CD4-positive, alpha-beta T cell (primary cell): ENCODE measurements at regions not wholly inside any gene's neighbourhood (a gene's known extent, or its start where the extent isn't known, plus 50 kb on each side); places are given as distances from the start of the nearest gene placed in this dataset.

Source experiments
- ATAC-seq: fragments of 200-7000 bp; cut with Tn5 transposase; one replicate; pipeline ENCODE4 v1.10.0; 2022; ENCODE audit warnings: mild to moderate bottlenecking; ENCODE audit not compliant: poor library complexity
- CTCF ChIA-PET: fragments of 350-600 bp; sonication (Branson Sonifier 250); formaldehyde crosslinking; loops from one replicate; lab custom pipeline; 2021; ENCODE audit warnings: antibody characterized with exemption, inconsistent platforms; lab: Charles Lee
- POLR2A ChIA-PET: fragments of 350-600 bp; sonication (Branson Sonifier 250); formaldehyde crosslinking; loops from one replicate; lab custom pipeline; 2021; ENCODE audit warnings: antibody characterized with exemption, inconsistent platforms; lab: Charles Lee
- DNase-seq, 14 experiments: peaks; one replicate each; pipeline ENCODE4 v3.0.0-alpha.2; 2013 to 2020; ENCODE audit warnings: mixed read lengths in 2 of 14
- H3K27ac ChIP-seq, 2 donors: one replicate each; pipeline versions ENCODE4 v1.5.1 to v1.7.0; 2013; ENCODE audit warnings: low read length in 2 of 2, low read depth in 1 of 2, mild to moderate bottlenecking in 1 of 2
- H3K27me3 ChIP-seq, 2 experiments: 1 replicate in 1 of 2; 2 replicates in 1 of 2; pipeline versions ENCODE4 v1.6.1 to v1.7.0; 2013; ENCODE audit warnings: low read length in 2 of 2, control low read depth in 1 of 2, mild to moderate bottlenecking in 1 of 2, moderate library complexity in 1 of 2; ENCODE audit not compliant: insufficient read depth in 2 of 2, control insufficient read depth in 1 of 2
- H3K36me3 ChIP-seq: one replicate; pipeline ENCODE4 v1.6.1; 2013; ENCODE audit warnings: low read length, control low read depth; ENCODE audit not compliant: insufficient read depth
- H3K4me1 ChIP-seq: one replicate; pipeline ENCODE4 v1.6.1; 2013; ENCODE audit warnings: low read length, control low read depth; ENCODE audit not compliant: insufficient read depth
- H3K4me3 ChIP-seq: one replicate; pipeline ENCODE4 v1.5.1; 2013; ENCODE audit warnings: mild to moderate bottlenecking, low read length, moderate library complexity
- H3K9me3 ChIP-seq, 2 experiments: 1 replicate in 1 of 2; 2 replicates in 1 of 2; pipeline versions ENCODE4 v1.6.1 to v1.7.0; 2013; ENCODE audit warnings: low read length in 2 of 2, mild to moderate bottlenecking in 2 of 2, control low read depth in 1 of 2, moderate library complexity in 1 of 2; ENCODE audit not compliant: control insufficient read depth in 1 of 2, insufficient read depth in 1 of 2
- H3K27ac Mint-ChIP-seq: one replicate; pipeline ENCODE4 v1.8.0; 2020; ENCODE audit warnings: mixed read lengths
- H3K27me3 Mint-ChIP-seq: one replicate; pipeline ENCODE4 v1.8.0; 2021; ENCODE audit warnings: mixed read lengths
- H3K36me3 Mint-ChIP-seq: one replicate; pipeline ENCODE4 v1.8.0; 2021; ENCODE audit warnings: low read depth, mixed read lengths
- H3K4me1 Mint-ChIP-seq: one replicate; pipeline ENCODE4 v1.8.0; 2021; ENCODE audit warnings: low read depth, mixed read lengths
- H3K4me3 Mint-ChIP-seq: one replicate; pipeline ENCODE4 v1.8.0; 2020; ENCODE audit warnings: mild to moderate bottlenecking, mixed read lengths
- H3K9me3 Mint-ChIP-seq: one replicate; pipeline ENCODE4 v1.8.0; 2020; ENCODE audit warnings: mixed read lengths
- CTCF ChIP-seq: fragments of 200-600 bp; IDR thresholded peaks from one replicate; pipeline ENCODE4 v1.8.0; 2022; ENCODE audit warnings: antibody characterized with exemption, mild to moderate bottlenecking
- intact Hi-C, 2 experiments: fragments of 100-400 bp; cut with DNase I in 1 of 2; cut with micrococcal nuclease in 1 of 2; formaldehyde crosslinking; loops; one replicate each; pipeline versions ENCODE4 v1.15.1 to v1.9.0; 2023 to 2025; cut with DNase I, micrococcal nuclease

GRCh38 chr4:45183905-45184304, 457.5 kb upstream of the GNPDA2 start:
- Histone ChIP-seq H3K36me3 (no peaks in the 10 kb centered on the region), H3K9me3 (no peaks in the 10 kb centered on the region), H3K27me3 (no peaks in the 10 kb centered on the region), H3K4me1 (no peaks in the 10 kb centered on the region), H3K4me3 (no peak overlapping the region), H3K27ac (no peak overlapping the region)
- Mint-ChIP-seq H3K27me3 (no peaks in the 10 kb centered on the region), H3K4me3 (no peak overlapping the region), H3K4me1 (no peaks in the 10 kb centered on the region), H3K36me3 (no peaks in the 10 kb centered on the region), H3K27ac (no peak overlapping the region), H3K9me3 (peaks cover 9% of the 10 kb centered on the region)
- ATAC-seq (no peak), DNase-seq (no peak)
- ChIA-PET CTCF (no interaction called here), POLR2A (no interaction called here)
- intact Hi-C loops, result no loop called here
- no peak for TF ChIP-seq CTCF

DNA sequence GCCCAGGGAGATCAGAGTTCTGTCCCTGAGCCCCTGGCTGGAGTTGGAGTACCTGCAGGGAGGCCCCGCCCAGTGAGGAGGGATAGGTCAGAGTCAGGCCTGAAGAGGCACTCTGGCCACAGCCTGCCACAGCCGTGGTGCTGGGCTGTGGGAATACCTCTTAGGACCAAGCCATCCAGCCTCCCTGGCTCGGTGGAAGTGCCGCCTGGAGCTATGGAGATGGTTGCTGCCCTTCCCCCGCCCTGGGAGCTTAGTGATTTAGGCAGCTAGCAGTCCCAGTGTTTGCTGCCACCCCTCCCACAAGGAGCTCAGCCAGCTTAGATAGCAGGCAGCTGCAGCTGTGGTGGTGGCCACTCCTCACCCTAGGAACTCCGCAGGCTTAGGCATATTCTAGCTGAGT, 446.3 kb upstream of the GNPDA2 start:
- Histone ChIP-seq H3K4me1 (no peaks in the 10 kb centered on the region), H3K27ac (no peak overlapping the region), H3K4me3 (no peak overlapping the region), H3K36me3 (no peaks in the 10 kb centered on the region), H3K9me3 (peaks cover 0 to 11% of the 10 kb centered on the region in 2 experiments), H3K27me3 (no peaks in the 10 kb centered on the region)
- H3K27ac Mint-ChIP-seq, result no peak overlapping the region
- no peak for TF ChIP-seq CTCF
- DNase-seq, result peak in 1 of 14 experiments; percentile 4
- POLR2A ChIA-PET, result no interaction called here
- no peaks in the 10 kb centered on the region for H3K36me3 Mint-ChIP-seq
- intact Hi-C loops, result no loop called here
- peaks cover 11% of the 10 kb centered on the region for H3K9me3 Mint-ChIP-seq
- ATAC-seq, result no peak
- H3K4me1 Mint-ChIP-seq, result no peaks in the 10 kb centered on the region
- CTCF ChIA-PET, result no interaction called here
- no peaks in the 10 kb centered on the region for H3K27me3 Mint-ChIP-seq
- no peak overlapping the region for H3K4me3 Mint-ChIP-seq

GRCh38 chr4:45160951-45161350, 434.6 kb upstream of the GNPDA2 start:
- DNase-seq, result no peak
- no peaks in the 10 kb centered on the region for H3K27me3 Mint-ChIP-seq
- intact Hi-C loops, result no loop called here
- H3K27ac Mint-ChIP-seq, result no peak overlapping the region
- H3K9me3 Mint-ChIP-seq, result peaks cover 9% of the 10 kb centered on the region
- Histone ChIP-seq H3K27me3 (no peaks in the 10 kb centered on the region), H3K36me3 (no peaks in the 10 kb centered on the region), H3K9me3 (peaks cover 0 to 5% of the 10 kb centered on the region in 2 experiments), H3K27ac (no peak overlapping the region), H3K4me1 (no peaks in the 10 kb centered on the region), H3K4me3 (no peak overlapping the region)
- TF ChIP-seq CTCF, result no peak
- ChIA-PET POLR2A (no interaction called here), CTCF (no interaction called here)
- H3K36me3 Mint-ChIP-seq, result no peaks in the 10 kb centered on the region
- no peak for ATAC-seq
- no peak overlapping the region for H3K4me3 Mint-ChIP-seq
- no peaks in the 10 kb centered on the region for H3K4me1 Mint-ChIP-seq
